Vagina (tissue), 2 donors: ENCODE measurements at regions not wholly inside any gene's neighbourhood (a gene's known extent, or its start where the extent isn't known, plus 50 kb on each side); places are given as distances from the start of the nearest gene placed in this dataset.

Experiments
- POLR2A ChIP-seq, 2 donors: fragments of 450-650 bp; IDR thresholded peaks; one replicate each; pipeline ENCODE4 v1.6.1; 2017; ENCODE audit warnings: antibody characterized with exemption in 2 of 2, mild to moderate bottlenecking in 2 of 2, moderate library complexity in 2 of 2
- POLR2AphosphoS5 ChIP-seq, 2 donors: sonication (generic); formaldehyde crosslinking; IDR thresholded peaks; one replicate each; pipeline ENCODE4 v1.9.0; 2017; ENCODE audit warnings: antibody characterized with exemption in 2 of 2, mild to moderate bottlenecking in 2 of 2, low read depth in 1 of 2; ENCODE audit not compliant: insufficient read depth in 1 of 2
- TF ChIP-seq, protein P1 (sequence below), 3 experiments: fragments of 450-650 bp in 2 of 3; fragments of 200-600 bp in 1 of 3; sonication (generic) in 1 of 3; IDR thresholded peaks; one replicate each; pipeline ENCODE4 v1.5.1; 2017 to 2019; ENCODE audit warnings: antibody characterized with exemption in 3 of 3, mild to moderate bottlenecking in 2 of 3, moderate library complexity in 2 of 3

DNA sequence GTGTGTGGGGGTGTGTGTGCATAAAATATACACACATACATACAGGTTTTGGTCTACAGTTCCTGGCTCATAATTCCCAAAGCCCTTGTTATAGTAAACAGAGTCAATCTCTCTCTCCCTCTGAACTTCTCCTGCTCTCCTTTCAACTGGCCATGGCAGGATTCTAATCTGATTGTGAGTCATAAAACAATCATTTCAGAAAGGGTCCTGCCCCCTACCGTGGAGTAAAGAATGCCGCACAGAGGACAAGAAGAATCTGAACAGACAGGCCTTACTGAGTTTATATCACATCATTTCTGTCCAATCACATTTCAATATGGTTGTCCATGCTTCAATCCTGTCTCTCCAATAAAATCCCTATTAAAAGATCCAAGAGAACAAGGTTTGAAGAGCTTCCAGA lies 416.9 kb downstream of the FRK start:
- TF ChIP-seq, protein P1, sequence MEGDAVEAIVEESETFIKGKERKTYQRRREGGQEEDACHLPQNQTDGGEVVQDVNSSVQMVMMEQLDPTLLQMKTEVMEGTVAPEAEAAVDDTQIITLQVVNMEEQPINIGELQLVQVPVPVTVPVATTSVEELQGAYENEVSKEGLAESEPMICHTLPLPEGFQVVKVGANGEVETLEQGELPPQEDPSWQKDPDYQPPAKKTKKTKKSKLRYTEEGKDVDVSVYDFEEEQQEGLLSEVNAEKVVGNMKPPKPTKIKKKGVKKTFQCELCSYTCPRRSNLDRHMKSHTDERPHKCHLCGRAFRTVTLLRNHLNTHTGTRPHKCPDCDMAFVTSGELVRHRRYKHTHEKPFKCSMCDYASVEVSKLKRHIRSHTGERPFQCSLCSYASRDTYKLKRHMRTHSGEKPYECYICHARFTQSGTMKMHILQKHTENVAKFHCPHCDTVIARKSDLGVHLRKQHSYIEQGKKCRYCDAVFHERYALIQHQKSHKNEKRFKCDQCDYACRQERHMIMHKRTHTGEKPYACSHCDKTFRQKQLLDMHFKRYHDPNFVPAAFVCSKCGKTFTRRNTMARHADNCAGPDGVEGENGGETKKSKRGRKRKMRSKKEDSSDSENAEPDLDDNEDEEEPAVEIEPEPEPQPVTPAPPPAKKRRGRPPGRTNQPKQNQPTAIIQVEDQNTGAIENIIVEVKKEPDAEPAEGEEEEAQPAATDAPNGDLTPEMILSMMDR (IDR thresholded peaks at IDR 0.05) = no peak
- TF ChIP-seq POLR2A (IDR thresholded peaks at IDR 0.05) = no peak
- no peak for TF ChIP-seq POLR2AphosphoS5 (IDR thresholded peaks at IDR 0.05; ENCODE audit: insufficient read depth in 1 of 2, low read depth in 1 of 2)
